ENCODE measurements at regions not wholly inside any gene's neighbourhood (a gene's known extent, or its start where the extent isn't known, plus 50 kb on each side); places are given as distances from the start of the nearest gene placed in this dataset.
"Not testable (repeated sequence)": the region's sequence is repeated elsewhere in the genome, so short reads cannot be mapped to it uniquely, and the experiment has no call there.

DNA sequence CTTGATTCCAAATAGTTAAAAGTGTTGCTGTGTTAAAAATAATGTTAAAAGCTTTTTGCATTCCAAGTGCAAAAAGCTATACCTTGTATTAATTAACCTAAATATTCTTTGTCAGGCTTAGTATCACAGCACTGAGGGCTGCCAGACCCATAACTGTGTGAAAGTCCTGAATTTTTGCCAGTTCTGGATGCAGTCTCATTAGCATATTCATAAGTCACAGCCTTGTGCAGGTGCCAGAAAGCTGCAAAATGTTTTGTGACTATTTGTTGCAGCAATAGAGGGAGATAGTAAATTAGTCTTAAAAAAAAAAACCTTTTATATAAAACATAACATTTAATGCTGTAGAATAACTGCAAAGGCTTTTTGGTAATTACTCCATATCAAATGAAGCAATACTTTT, 56.6 kb downstream of the SLITRK1 start:
- DNase-seq (ENCODE audit: low read depth) = no peak
- no peak overlapping the region for H3K4me3 ChIP-seq (ENCODE audit: low read depth, low read length)

DNA sequence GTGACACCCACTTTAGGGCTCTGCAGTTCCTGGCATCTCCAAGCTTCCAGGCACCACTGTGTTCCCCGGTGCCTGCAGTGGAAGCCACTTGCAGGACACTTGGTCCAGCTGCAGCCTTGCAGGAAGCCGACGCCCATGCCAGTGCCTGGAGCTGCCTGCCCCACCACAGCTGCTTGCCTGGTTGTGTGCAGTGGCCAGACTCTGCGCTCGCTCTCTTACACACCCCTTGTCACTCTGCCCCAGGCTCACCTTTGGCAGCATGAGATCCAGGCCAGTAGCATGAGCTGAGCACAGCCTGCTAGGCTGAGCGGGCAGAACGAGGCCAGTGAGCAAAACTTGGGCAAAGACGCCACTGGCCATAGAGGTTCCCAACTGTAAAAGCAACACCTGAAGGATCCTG, 57.7 kb downstream of the SLITRK1 start:
- no peak overlapping the region for H3K4me3 ChIP-seq (ENCODE audit: low read depth, low read length)
- no peak for DNase-seq (ENCODE audit: low read depth)

DNA sequence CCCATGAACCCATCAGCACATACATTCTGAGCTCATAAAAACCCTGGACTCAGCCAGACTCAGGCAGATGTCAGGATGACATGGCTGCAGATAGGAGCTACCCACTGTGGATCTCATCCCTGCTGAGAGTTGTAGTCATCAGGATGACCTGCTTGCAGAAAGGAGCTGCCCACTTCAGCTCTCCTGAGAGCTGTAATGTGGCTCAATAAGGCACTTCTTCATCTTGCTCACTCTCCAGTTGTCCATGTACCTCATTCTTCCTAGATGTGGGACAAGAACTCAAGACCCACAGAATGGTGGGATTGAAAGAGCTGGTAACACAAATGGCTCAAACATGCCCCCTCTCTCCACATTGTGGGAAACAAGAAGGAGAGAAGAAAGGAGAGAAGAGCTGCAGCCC, 58.2 kb downstream of the SLITRK1 start:
- no peak for DNase-seq (ENCODE audit: low read depth)
- no peak overlapping the region for H3K4me3 ChIP-seq (ENCODE audit: low read depth, low read length)

DNA sequence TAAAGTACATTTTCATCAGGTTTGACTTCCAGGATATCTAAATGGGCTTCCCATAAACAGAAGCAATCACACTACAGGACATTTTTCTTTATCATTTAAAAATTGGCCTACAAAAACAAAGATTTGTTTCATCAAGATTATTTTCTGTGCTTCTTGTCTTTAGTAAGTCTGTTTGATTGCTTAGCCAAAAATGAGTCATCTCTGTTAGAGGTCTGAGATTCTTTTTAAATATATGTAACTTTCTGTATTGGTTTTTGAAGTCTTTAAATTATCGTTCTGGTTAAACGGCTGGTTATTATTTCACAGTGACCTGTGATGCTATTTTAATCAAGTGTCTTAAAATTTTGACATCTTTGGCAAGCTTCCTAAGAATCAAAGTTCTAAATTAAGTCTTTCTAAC, 62.7 kb downstream of the SLITRK1 start:
- no peak for DNase-seq (ENCODE audit: low read depth)
- no peak overlapping the region for H3K4me3 ChIP-seq (ENCODE audit: low read depth, low read length)

DNA sequence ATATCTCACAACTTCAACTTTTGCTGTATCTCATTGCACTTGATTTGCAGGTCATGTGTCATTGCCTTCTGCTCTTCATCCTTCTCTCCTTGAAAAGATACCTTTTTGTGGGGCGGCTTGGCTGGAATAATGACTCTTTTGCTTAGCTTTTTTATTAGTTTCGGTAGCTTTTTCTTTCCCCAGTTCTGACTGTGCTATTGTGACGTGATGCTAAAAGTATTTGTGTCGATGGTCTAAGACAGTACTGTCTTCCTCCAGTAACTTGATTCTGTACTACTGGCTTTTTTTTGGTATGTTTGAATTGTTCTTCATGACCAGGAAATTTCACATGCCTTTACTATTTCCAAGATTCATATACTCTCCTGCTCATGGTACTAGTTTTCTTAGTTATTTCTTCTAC, 63.1 kb downstream of the SLITRK1 start:
- DNase-seq (ENCODE audit: low read depth) = no peak
- no peak overlapping the region for H3K4me3 ChIP-seq (ENCODE audit: low read depth, low read length)

DNA sequence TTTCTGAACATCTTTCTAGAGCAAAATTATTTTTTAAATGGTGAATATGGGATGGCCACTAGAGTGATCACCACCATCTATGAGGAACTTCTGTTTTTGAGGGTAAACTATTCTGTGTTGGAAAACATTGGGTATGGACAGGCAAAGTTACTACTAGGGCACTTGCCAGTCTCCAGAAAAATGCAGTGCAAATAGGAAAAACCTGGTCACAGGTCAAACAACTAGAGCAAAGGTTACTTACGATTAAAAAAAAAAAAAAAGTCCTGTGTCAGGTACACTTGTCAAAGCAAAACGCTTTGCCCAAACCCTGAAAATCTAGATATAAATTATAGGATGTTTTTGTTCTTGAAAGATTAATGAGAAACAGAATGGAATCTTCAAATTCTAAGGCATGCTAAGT, 66.2 kb downstream of the SLITRK1 start:
- DNase-seq (ENCODE audit: low read depth) = no peak
- no peak overlapping the region for H3K4me3 ChIP-seq (ENCODE audit: low read depth, low read length)

DNA sequence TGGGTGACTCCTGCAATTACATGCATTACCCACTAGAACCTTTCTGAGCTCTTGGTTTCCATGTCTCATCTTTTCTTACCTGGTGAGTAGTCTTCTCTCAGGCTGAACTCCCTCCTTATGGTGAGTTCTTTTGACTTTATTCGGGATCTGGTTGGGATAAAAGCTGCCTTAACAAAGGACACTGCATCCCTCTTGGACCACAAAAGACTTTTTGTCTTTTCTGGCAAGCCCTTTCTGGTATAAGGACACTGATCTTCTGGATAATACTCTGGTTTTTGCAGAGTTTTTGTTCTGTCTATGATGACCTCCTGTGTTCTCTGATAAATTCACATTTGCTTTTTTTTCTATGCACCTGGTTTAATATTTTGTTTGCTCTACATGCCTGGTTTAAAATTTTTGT, 66.7 kb downstream of the SLITRK1 start:
- no peak for DNase-seq (ENCODE audit: low read depth)

DNA sequence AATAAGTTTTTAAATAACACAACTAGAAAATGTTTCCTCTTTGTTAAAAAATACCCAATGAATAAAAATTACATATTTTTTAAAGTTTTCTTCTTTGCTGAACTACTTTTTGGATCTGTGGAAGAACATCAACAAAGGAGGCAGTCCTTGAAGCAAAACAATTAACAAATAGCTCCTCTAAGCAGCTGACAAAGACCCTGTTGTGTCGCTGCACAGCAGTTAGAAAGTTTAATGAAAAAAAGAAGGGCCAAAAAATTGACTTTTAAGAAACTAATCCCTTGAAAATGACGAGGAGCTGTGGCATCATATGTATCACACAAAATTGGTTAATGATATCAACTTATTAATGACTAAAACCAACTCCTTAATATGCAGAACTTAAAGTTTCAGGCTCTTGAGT, 72.1 kb downstream of the SLITRK1 start:
- DNase-seq (ENCODE audit: low read depth) = no peak
- H3K4me3 ChIP-seq (ENCODE audit: low read depth, low read length) = no peak overlapping the region

More for the DNA sequence above, 66.7 kb downstream of the SLITRK1 start:
- H3K4me3 ChIP-seq (ENCODE audit: low read depth, low read length) = no peak overlapping the region

DNA sequence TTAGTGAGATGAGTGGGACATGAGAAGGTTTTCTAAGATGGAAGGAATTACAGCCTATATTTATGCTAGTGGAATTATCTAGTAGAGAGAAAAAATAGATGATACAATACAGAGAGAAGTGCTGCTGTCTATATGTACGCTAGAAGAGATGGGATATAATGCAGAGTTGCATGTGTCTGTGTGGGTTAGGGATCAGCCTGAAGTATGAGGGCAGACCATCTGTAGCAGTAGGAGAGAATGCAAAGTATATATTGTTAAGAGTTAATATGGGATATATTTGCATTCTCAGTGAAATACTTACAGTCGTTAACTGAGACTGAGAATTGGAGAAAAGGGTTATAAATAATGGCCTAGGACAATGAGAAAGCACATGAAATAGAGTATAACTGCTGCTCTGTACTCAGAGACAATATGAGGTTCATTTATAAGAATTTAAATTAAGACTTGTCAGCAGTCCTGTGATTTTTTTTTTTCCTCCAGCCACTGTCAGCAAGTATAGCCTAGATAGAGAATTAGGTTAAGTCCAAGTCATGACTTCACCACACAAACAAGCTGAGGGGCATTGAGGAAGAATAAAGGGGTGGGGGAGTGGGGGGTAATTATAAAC, 77.8 kb downstream of the SLITRK1 start:
- H3K4me3 ChIP-seq (ENCODE audit: low read depth, low read length) = no peak overlapping the region
- DNase-seq (ENCODE audit: low read depth) = no peak

DNA sequence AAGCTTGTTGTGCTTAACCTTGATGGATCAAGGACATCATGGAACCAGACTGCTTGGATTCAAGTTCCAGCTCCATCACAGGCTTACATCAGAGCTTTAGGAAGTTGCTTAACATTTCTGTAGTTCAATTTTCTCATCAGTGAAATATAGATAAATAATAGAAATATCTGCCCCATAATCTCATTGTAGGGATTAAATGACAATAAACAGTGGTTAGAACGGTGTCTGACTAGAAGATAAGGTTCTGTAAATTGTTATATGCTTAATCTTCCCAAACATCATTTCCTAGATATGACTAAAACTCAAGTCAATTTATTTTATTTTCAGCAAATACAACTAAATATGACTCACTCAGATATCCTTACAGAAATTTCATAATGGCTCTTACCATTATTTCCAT, 83.5 kb downstream of the SLITRK1 start:
- no peak overlapping the region for H3K4me3 ChIP-seq (ENCODE audit: low read depth, low read length)
- DNase-seq (ENCODE audit: low read depth) = no peak

DNA sequence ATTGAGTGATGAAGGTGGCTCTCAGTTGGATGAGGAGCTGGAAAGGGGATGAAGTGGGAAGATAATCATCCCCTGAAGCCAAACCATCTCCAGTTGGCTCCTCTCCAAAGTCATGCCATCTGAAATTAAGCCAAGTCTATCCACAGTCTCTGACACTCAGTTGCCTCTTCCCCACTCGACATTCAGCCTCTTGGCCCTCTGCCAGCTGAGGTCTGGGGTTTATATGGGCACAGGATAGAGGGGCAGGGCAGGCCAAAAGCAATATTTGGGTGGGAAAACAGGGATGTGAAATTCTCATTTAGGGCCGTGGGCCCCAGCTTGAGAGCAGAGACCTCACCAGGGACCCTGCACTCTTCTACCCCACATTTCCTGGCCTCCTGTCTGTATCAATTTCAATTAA, 85.9 kb downstream of the SLITRK1 start:
- DNase-seq (ENCODE audit: low read depth) = no peak

DNA sequence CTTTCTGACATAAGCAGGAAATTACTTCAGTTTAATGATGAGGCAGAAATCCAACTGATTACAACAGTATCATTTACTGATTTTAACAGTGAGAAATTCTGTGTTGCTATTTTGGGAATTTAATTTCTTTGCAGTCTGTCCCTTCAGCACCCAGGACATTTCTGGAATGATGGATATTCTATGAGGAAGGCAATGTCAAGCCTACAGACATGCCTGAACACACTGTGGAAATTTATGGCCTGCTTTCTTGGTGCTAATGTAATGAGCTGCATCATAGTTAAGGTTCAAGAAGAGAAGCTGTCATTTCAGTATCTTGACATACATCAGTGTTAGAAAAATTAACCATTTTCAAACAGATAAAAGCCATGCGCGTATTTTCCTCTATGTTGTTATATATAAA, 87.7 kb downstream of the SLITRK1 start:
- no peak for DNase-seq (ENCODE audit: low read depth)

More for the DNA sequence above, 85.9 kb downstream of the SLITRK1 start:
- no peak overlapping the region for H3K4me3 ChIP-seq (ENCODE audit: low read depth, low read length)

DNA sequence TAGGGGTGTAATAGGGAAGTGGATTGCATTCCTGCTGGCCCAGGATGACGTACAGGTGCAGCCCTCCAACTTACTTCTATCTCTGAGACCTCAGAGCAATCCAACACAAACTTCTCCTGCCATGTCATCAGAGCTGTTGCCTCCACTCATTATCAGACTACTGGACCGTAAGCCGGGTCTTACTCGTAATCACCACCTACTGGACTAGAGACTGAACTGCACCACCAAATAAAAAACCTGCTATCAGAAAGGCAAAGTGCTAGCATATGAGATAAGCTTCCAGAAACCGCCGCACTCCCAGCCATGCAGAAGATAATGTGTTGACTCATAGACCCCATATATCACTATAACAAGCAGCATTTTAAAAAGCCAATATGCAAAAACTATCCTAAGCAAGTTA, 102.0 kb downstream of the SLITRK1 start:
- no peak for DNase-seq (ENCODE audit: low read depth)
- H3K4me3 ChIP-seq (ENCODE audit: low read depth, low read length) = no peak overlapping the region

More for the DNA sequence above, 87.7 kb downstream of the SLITRK1 start:
- no peak overlapping the region for H3K4me3 ChIP-seq (ENCODE audit: low read depth, low read length)

DNA sequence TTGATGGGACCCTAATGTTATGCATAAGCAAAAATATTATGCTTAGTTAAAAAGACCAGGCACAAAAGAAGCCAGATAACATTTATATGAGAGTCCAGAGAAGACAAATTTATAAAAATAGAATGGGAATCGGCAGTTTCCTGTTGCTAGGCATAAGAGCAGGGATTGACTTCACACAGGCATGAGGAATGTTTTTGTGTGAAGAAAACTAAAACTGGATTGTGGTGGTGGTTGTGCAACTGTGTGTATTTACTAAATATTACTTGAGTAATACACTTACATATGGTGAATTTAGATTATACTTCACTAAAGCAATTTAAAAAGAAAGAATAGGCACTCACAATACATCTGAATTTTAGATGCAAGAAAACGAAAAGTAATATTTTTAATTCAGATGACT, 108.3 kb downstream of the SLITRK1 start:
- H3K4me3 ChIP-seq (ENCODE audit: low read depth, low read length) = no peak overlapping the region
- DNase-seq (ENCODE audit: low read depth) = no peak

DNA sequence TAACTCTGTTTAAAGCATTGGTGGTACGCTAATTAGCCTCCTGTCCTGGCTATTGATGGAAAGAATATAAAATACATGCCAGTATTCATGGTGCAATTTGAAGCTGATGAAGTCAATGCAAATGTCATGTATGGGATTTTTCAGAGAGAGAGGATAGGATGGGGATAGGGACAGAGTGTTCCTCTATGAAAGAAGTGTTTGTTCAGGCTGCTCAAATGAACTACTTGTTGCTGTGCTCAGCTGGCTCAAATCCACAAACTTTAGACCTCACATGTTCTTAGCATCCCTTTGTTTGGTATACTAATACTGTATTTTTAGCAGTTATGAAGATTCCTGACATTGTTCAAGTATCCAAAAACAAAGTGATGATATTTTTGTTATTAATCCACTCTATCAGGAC, 116.5 kb downstream of the SLITRK1 start:
- DNase-seq (ENCODE audit: low read depth) = no peak
- no peak overlapping the region for H3K4me3 ChIP-seq (ENCODE audit: low read depth, low read length)

DNA sequence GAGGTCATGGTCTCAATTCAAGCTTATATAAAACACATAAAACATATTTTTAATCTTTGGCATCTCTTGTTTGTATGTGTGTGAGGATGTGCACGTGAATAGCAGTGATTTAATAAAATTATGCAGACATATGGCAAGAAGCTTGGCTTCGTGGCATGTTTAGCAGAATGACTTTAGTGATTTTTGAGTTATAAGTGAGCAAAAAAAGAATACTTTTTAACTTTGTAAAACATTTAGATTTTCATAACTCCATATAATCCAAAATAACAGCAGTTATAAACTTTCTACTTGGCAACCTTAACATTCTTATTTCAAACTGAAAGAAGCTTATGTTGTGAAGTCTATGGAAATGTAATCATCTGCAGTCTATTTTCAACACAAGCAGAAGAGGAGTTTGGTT, 120.6 kb downstream of the SLITRK1 start:
- no peak for DNase-seq (ENCODE audit: low read depth)
- no peak overlapping the region for H3K4me3 ChIP-seq (ENCODE audit: low read depth, low read length)

DNA sequence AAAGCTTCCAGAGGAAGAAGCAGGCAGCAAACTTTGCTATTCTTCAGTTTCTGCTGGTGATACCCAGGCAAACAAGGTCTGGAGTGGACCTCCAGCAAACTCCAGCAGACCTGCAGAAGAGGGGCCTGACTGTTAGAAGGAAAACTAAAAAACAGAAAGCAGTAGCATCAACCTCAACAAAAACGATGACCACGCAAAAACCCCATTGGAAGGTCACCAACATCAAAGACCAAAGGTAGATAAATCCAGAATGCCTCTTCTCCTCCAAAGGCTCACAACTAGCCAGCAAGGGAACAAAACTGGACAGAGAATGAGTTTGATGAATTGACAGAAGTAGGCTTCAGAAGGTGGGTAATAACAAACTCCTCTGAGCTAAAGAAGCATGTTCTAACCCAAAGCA, 127.1 kb downstream of the SLITRK1 start:
- DNase-seq (ENCODE audit: low read depth) = not testable (repeated sequence)

DNA sequence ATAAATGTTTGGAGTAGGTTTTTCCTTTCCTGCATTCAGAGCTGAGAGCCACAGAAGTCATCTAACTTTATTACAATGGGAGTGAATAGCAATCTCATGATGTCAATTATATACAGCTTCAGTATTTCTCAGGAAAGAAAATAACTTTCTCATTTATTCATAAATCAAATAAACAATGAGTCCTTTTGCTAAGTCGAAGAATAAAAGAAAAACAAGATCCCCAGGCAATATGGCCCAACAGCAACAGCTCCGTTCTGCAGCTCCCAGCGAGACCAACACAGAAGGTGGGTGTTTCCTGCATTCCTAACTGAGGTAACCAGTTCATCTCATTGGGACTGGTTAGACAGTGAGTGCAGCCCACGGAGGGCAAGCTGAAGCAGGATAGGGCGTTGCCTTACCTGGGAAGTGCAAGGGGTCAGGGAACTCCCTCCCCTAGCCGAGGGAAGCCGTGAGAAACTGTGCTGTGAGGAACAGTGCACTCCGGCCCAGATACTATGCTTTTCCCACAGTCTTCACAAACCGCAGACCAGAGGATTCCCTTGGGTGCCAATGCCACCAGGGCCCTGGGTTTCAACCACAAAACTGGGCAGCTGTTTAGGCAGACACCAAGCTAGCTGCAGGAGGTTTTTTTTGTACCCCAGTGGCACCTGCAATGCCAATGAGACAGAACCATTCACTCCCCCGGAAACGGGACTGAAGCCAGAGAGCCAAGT, 128.2 kb downstream of the SLITRK1 start:
- no peak overlapping the region for H3K4me3 ChIP-seq (ENCODE audit: low read depth, low read length)
- no peak for DNase-seq (ENCODE audit: low read depth)

More for the DNA sequence above, 127.1 kb downstream of the SLITRK1 start:
- H3K4me3 ChIP-seq (ENCODE audit: low read depth, low read length) = not testable (repeated sequence)

DNA sequence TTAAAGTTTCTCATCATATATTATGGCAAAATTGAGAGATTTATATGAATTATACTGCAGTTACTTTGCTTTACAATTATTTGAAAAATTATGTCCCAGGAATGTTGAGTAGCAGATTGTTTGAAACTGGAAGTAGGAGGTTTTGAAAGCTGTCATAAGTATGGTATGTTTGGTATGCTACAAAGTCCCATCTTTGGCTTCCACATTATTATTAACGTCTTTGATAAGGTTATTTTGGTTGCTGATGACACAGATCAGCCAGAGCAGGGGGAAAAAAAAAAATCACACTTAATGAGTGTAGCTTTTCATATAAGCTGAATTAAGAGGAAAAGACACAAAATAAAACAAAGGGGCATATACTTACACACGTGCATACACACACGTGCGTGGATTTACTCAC, 130.1 kb downstream of the SLITRK1 start:
- DNase-seq (ENCODE audit: low read depth) = no peak
- H3K4me3 ChIP-seq (ENCODE audit: low read depth, low read length) = no peak overlapping the region

DNA sequence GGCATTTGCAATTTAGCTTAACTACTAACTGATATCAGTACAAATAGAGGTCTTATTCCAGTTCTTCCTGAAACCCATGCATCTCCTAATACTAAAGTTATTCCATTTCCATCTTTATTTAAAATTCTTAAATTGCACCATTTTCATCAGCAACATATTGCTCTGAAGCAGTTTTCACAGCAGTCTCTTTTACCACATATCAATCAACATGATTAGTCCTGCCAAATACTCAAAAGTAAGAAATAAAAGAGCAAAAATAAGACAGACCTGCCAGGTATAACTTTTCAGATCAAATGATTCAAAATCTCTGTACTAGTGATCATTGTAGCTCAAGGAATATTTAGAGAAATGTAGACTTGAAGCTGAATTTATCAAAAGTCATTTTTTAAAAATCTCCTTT, 141.7 kb downstream of the SLITRK1 start:
- DNase-seq (ENCODE audit: low read depth) = no peak

DNA sequence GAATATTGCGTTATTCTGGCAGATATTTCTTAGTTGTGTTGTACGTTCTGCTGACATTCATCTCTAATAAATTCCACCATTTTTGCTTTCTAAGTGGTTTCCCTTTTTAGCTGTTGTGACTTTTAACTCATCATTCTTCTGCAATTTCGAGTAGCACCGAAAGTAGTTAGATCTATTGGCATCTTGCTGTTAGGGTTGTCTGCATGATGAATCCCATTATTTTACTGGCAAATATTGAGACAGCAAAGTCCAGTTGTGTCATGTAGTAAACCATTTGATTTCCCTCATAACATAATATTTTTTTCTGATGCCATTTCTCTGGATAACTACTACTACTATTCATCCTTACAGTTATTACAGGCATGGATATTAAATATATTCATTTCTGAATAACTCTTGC, 143.9 kb downstream of the SLITRK1 start:
- DNase-seq (ENCODE audit: low read depth) = no peak
- H3K4me3 ChIP-seq (ENCODE audit: low read depth, low read length) = no peak overlapping the region

More for the DNA sequence above, 141.7 kb downstream of the SLITRK1 start:
- no peak overlapping the region for H3K4me3 ChIP-seq (ENCODE audit: low read depth, low read length)
